HG03354 (cell line): ENCODE measurements at regions not wholly inside any gene's neighbourhood (a gene's known extent, or its start where the extent isn't known, plus 50 kb on each side); places are given as distances from the start of the nearest gene placed in this dataset.

Experiments used
- ATAC-seq: cut with Tn5 transposase; IDR thresholded peaks from one replicate; pipeline ENCODE4 v1.9.1; 2021; ENCODE audit warnings: mild to moderate bottlenecking; ENCODE audit not compliant: unreplicated experiment, poor library complexity, severe bottlenecking

- ATAC-seq, result no peak
Measured at GRCh38 chr3:73926360-73927202, 301.8 kb upstream of the PDZRN3 start.

GRCh38 chr3:73925011-73925410 is 300.3 kb upstream of the PDZRN3 start:
- no peak for ATAC-seq

- no peak for ATAC-seq
Measured at GRCh38 chr3:73924048-73924447, 299.3 kb upstream of the PDZRN3 start.

GRCh38 chr3:73917643-73918042 is 292.9 kb upstream of the PDZRN3 start:
- ATAC-seq, result no peak

GRCh38 chr3:73915886-73916285 is 291.1 kb upstream of the PDZRN3 start:
- ATAC-seq, result no peak

- no peak for ATAC-seq
Measured at GRCh38 chr3:73908218-73908617, 283.5 kb upstream of the PDZRN3 start.

GRCh38 chr3:73901686-73902085 is 276.9 kb upstream of the PDZRN3 start:
- ATAC-seq, result no peak

GRCh38 chr3:73894474-73895213 is 269.9 kb upstream of the PDZRN3 start:
- no peak for ATAC-seq

- ATAC-seq, result no peak
Measured at GRCh38 chr3:73893089-73893488, 268.3 kb upstream of the PDZRN3 start.

- ATAC-seq, result no peak
Measured at GRCh38 chr3:73885862-73886261, 261.1 kb upstream of the PDZRN3 start.

GRCh38 chr3:73884361-73884760 is 259.6 kb upstream of the PDZRN3 start:
- ATAC-seq, result no peak

- no peak for ATAC-seq
Measured at GRCh38 chr3:73883497-73883896, 258.8 kb upstream of the PDZRN3 start.

- no peak for ATAC-seq
Measured at GRCh38 chr3:73874606-73875369, 250.0 kb upstream of the PDZRN3 start.

GRCh38 chr3:73874161-73874560 is 249.4 kb upstream of the PDZRN3 start:
- ATAC-seq, result no peak

GRCh38 chr3:73868688-73869315 is 244.1 kb upstream of the PDZRN3 start:
- no peak for ATAC-seq

GRCh38 chr3:73867524-73867923 is 242.8 kb upstream of the PDZRN3 start:
- no peak for ATAC-seq

- no peak for ATAC-seq
Measured at GRCh38 chr3:73866846-73867245, 242.1 kb upstream of the PDZRN3 start.

GRCh38 chr3:73863546-73864079 is 238.9 kb upstream of the PDZRN3 start:
- no peak for ATAC-seq

- no peak for ATAC-seq
Measured at GRCh38 chr3:73855813-73856212, 231.1 kb upstream of the PDZRN3 start.
